RWPE2 (cell line): ENCODE measurements at regions not wholly inside any gene's neighbourhood (a gene's known extent, or its start where the extent isn't known, plus 50 kb on each side); places are given as distances from the start of the nearest gene placed in this dataset.

Experiments used
- ATAC-seq: fragments of 200-7000 bp; cut with Tn5 transposase; 3 replicates; pipeline ENCODE4 v1.9.1; 2021; ENCODE audit warnings: low read depth
- DNase-seq: peaks from one replicate; pipeline ENCODE4 v3.0.0-alpha.2; 2020; ENCODE audit warnings: low spot score
- H3K27ac ChIP-seq: fragments of 450-650 bp; 2 replicates; pipeline ENCODE4 v1.5.1; 2017; ENCODE audit warnings: mild to moderate bottlenecking; ENCODE audit not compliant: poor library complexity, severe bottlenecking
- H3K27me3 ChIP-seq: fragments of 250-450 bp; sonication (Bioruptor Pico); 2 replicates; pipeline ENCODE4 v1.5.1; 2021; ENCODE audit warnings: mild to moderate bottlenecking, moderate library complexity; ENCODE audit not compliant: insufficient read depth, poor library complexity, severe bottlenecking
- H3K36me3 ChIP-seq: fragments of 250-450 bp; sonication (Bioruptor Pico); 2 replicates; pipeline ENCODE4 v1.5.1; 2020; ENCODE audit warnings: low read depth, mild to moderate bottlenecking, moderate library complexity
- H3K4me1 ChIP-seq: fragments of 250-450 bp; sonication (Bioruptor Pico); 2 replicates; pipeline ENCODE4 v1.5.1; 2021; ENCODE audit warnings: mild to moderate bottlenecking, moderate library complexity; ENCODE audit not compliant: insufficient read depth, poor library complexity, severe bottlenecking
- H3K4me3 ChIP-seq: fragments of 250-450 bp; sonication (Bioruptor Pico); 2 replicates; pipeline ENCODE4 v1.5.1; 2021; ENCODE audit warnings: mild to moderate bottlenecking, moderate library complexity; ENCODE audit not compliant: severe bottlenecking
- H3K9me3 ChIP-seq: fragments of 250-450 bp; sonication (Bioruptor Pico); 2 replicates; pipeline ENCODE4 v1.5.1; 2021; ENCODE audit warnings: mild to moderate bottlenecking, moderate library complexity; ENCODE audit not compliant: severe bottlenecking
- CTCF ChIP-seq: fragments of 450-650 bp; IDR thresholded peaks from one replicate; pipeline ENCODE4 v1.5.1; 2017; ENCODE audit warnings: mild to moderate bottlenecking, moderate library complexity; ENCODE audit not compliant: poor library complexity, severe bottlenecking

- Histone ChIP-seq H3K4me3 (no peak overlapping the region), H3K36me3 (no peaks in the 10 kb centered on the region), H3K27ac (no peak overlapping the region), H3K9me3 (peaks cover 7% of the 10 kb centered on the region), H3K27me3 (no peaks in the 10 kb centered on the region), H3K4me1 (peaks cover 13% of the 10 kb centered on the region)
- DNase-seq (peak; percentile 58), ATAC-seq (no peak)
- no peak for TF ChIP-seq CTCF
Measured at GRCh38 chr15:46131876-46132275, 497.0 kb downstream of the SQOR start.

DNA sequence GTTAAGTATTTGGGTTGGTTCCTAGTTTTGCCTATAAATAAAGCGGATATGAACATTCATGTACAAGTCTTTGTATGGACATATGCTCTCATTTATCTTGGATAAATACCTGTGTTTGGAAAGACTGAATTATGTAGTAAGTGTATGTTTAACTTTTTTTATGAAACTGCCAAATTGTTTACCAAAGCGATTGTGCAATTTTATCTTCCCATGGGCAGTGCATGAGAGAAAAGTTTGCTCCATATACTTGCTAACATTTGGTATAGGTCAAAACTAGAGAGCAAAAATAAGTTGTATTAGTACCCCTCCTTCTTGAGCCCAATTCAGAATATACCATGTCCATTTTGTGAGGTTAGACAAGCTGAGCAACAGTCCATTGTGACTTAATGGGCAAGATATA lies 502.6 kb downstream of the SQOR start:
- Histone ChIP-seq H3K27ac (no peak overlapping the region), H3K4me3 (no peak overlapping the region), H3K4me1 (no peaks in the 10 kb centered on the region), H3K9me3 (peaks cover 3% of the 10 kb centered on the region), H3K27me3 (no peaks in the 10 kb centered on the region), H3K36me3 (no peaks in the 10 kb centered on the region)
- no peak for TF ChIP-seq CTCF
- ATAC-seq (no peak), DNase-seq (no peak)

- H3K27ac ChIP-seq = no peak overlapping the region
- no peaks in the 10 kb centered on the region for H3K4me1 ChIP-seq
- ATAC-seq = no peak
- DNase-seq = no peak
- H3K27me3 ChIP-seq = no peaks in the 10 kb centered on the region
- no peaks in the 10 kb centered on the region for H3K9me3 ChIP-seq
- no peak for TF ChIP-seq CTCF
- H3K36me3 ChIP-seq = no peaks in the 10 kb centered on the region
- no peak overlapping the region for H3K4me3 ChIP-seq
Measured at GRCh38 chr15:46146002-46146401, 511.2 kb downstream of the SQOR start.

DNA sequence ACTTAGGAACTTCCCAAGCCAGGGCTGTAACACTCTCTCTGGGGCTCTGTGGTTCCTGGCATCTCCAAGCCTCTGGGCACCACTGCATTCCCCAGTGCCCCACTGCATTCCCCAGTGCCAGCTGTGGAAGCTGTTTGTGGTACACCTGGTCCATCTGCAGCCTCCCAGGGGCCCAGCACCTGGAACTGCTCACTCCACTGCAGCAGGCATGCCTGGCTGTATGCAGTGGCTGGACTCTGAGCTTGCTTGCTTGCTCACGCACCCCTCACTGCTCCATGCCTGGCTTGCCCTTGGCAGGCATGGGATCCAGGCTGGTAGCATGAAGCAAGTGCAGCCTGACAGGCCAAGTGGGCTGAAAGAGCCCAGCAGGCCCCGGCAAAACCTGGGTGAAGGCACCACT lies 512.1 kb downstream of the SQOR start:
- no peak overlapping the region for H3K27ac ChIP-seq
- no peaks in the 10 kb centered on the region for H3K36me3 ChIP-seq
- no peak for TF ChIP-seq CTCF
- H3K27me3 ChIP-seq = no peaks in the 10 kb centered on the region
- H3K4me3 ChIP-seq = no peak overlapping the region
- ATAC-seq (no peak), DNase-seq (no peak)
- no peaks in the 10 kb centered on the region for H3K9me3 ChIP-seq
- no peaks in the 10 kb centered on the region for H3K4me1 ChIP-seq

GRCh38 chr15:46151786-46152185 lies 517.0 kb downstream of the SQOR start:
- Histone ChIP-seq H3K4me3 (no peak overlapping the region), H3K27ac (no peak overlapping the region), H3K27me3 (no peaks in the 10 kb centered on the region), H3K9me3 (no peaks in the 10 kb centered on the region), H3K4me1 (no peaks in the 10 kb centered on the region), H3K36me3 (no peaks in the 10 kb centered on the region)
- TF ChIP-seq CTCF = no peak
- ATAC-seq = 0 out of 3 replicates have a peak, but pooled peaks have one; percentile 48
- no peak for DNase-seq
